Right lobe of liver (tissue), 4 donors: ENCODE measurements at regions not wholly inside any gene's neighbourhood (a gene's known extent, or its start where the extent isn't known, plus 50 kb on each side); places are given as distances from the start of the nearest gene placed in this dataset.

Experiments used
- CTCF ChIP-seq, 4 donors: fragments of 200-600 bp in 3 of 4; fragments of 450-650 bp in 1 of 4; IDR thresholded peaks; one replicate each; pipeline versions ENCODE4 v1.5.1 to v1.8.0; 2016 to 2022; ENCODE audit warnings: antibody characterized with exemption in 4 of 4, mild to moderate bottlenecking in 2 of 4
- POLR2A ChIP-seq: fragments of 450-650 bp; IDR thresholded peaks from one replicate; pipeline ENCODE4 v1.6.1; 2017; ENCODE audit warnings: antibody characterized with exemption, mild to moderate bottlenecking
- donor health status: DM: no; HTN: no; CAD: no.
- donor health status: DM: no; HTN: no; CAD: no.
- donor health status: DM: no; HTN: yes; CAD: no.

- no peak for TF ChIP-seq CTCF (IDR thresholded peaks at IDR 0.05)
- TF ChIP-seq POLR2A = no peak
These were observed 397.6 kb upstream of the ACTBL2 start for GRCh38 chr5:57880216-57880615.
